ENCODE measurements at regions not wholly inside any gene's neighbourhood (a gene's known extent, or its start where the extent isn't known, plus 50 kb on each side); places are given as distances from the start of the nearest gene placed in this dataset.
A peak's percentile ranks its signal among the peaks of the same experiment; 100 is the strongest.

DNA sequence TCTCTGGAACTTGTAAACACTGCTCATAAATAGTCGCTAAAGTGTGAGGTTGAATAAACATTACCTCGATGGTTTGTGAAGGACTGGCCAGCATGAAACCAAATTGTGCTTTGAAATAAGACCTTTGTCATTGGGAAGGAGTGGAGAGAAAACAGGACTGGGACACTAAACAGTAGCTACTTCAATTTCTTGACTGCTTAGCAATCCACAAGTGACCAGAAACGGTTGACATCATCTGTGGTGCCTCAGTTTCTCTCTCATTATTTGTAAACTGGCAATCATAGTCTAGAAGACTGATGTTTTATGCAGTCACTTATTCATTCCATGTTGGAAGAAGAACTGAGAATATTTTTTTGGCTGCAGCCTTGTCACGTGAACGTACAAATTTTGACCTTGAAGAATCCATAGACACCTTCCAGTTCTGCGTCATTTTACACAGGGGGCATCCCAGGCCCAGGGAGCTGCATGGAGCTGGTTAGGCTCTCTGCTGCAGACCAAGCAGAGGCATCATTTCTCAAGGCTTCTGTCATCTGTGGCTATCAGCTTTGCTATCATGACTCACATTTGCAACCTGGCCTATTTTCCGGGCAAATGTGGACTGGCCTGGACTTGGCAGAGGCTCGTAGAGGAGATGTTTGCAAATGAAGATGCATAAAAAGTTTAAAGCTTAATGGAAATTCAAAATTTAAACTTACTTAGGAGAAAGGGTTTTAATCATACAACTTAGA, 391.8 kb downstream of the FGF9 start:
- Mint-ChIP-seq H3K9me3 (no peaks in the 10 kb centered on the region), H3K4me1 (peaks cover 42% of the 10 kb centered on the region), H3K27ac (no peak overlapping the region), H3K4me3 (no peak overlapping the region), H3K36me3 (ENCODE audit: low read depth) (no peaks in the 10 kb centered on the region), H3K27me3 (ENCODE audit: low read depth) (peaks cover 4% of the 10 kb centered on the region)
- TF ChIP-seq, protein P1, sequence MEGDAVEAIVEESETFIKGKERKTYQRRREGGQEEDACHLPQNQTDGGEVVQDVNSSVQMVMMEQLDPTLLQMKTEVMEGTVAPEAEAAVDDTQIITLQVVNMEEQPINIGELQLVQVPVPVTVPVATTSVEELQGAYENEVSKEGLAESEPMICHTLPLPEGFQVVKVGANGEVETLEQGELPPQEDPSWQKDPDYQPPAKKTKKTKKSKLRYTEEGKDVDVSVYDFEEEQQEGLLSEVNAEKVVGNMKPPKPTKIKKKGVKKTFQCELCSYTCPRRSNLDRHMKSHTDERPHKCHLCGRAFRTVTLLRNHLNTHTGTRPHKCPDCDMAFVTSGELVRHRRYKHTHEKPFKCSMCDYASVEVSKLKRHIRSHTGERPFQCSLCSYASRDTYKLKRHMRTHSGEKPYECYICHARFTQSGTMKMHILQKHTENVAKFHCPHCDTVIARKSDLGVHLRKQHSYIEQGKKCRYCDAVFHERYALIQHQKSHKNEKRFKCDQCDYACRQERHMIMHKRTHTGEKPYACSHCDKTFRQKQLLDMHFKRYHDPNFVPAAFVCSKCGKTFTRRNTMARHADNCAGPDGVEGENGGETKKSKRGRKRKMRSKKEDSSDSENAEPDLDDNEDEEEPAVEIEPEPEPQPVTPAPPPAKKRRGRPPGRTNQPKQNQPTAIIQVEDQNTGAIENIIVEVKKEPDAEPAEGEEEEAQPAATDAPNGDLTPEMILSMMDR (IDR thresholded peaks at IDR 0.05; ENCODE audit: unreplicated experiment in 3 of 3), result no peak

DNA sequence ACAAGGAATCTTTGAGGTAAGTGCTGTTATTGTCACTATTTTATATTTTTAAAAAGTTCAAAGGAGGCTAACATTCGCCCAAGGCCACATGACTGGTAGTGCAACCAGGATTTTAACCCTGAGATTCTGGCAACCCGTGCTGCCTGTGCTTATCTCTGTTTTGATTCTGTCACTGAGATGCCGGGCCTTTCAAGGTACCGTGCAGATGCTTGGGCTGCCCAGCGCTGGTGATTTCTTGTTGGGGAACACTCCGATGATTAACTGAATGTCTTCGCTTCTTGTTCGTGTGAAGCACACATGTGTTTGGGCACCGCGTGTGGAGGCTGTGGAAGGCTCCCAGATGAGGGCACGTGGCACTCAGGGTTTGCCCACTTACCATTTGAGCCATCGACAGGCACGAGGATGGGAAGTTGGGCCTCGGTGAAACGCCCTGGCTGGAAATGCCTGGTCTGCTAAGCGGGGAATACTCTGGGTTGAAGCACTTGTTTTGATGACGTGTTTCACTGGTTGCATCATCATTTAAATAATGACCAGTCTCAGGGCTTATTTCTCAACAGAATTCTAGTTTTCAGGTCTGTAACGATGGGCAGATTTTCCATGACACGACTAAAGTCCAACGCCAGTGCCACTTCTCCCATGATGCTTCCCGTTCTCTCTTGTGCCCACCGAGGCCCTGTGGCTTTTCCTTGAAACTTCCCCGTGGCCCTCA, 392.7 kb downstream of the FGF9 start:
- TF ChIP-seq, protein P1 (IDR thresholded peaks at IDR 0.05; ENCODE audit: unreplicated experiment in 3 of 3), result no peak
- Mint-ChIP-seq H3K27me3 (ENCODE audit: low read depth) (peaks cover 4% of the 10 kb centered on the region), H3K4me3 (no peak overlapping the region), H3K9me3 (no peaks in the 10 kb centered on the region), H3K4me1 (peaks cover 42% of the 10 kb centered on the region), H3K27ac (no peak overlapping the region), H3K36me3 (ENCODE audit: low read depth) (no peaks in the 10 kb centered on the region)

DNA sequence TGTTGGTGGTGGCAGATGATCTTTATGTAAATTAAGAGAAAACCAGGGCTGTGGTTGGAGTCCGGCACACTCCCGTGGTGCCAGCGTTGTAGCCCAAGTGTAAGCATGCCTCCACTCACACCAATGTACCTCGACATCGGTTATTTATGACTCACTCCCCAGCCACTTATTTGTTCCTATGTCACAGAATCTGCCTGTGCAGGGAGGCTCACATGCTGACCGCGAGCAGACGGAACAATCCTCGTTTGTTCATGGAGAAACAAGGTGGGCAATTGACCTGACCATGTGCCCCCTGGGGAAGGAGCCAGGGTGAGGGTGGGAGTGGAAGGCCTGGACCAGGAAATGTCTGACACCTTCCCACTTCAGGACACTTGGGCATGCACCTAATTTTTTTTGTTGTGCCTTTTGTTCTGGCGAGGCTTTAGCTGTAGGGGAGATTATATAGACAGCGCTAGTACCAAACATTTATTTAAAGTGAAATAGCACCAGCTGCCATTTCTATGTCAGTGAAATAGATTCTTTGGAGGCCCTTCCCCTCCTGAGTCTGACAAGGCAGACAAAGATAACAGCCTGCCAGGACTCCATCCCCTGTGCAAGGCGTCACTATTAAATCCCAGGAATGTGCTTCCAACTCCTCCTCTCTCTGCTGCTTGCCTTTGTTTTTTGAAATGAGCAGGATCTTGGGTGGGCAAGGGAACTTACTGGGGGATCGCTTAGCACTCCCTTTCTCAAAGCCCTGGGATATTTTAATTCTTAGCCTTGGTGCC, 394.2 kb downstream of the FGF9 start:
- TF ChIP-seq, protein P1 (IDR thresholded peaks at IDR 0.05; ENCODE audit: unreplicated experiment in 3 of 3), result no peak
- H3K9me3 Mint-ChIP-seq, result no peaks in the 10 kb centered on the region
- H3K4me3 Mint-ChIP-seq, result peak overlapping the region in 2 of 3 experiments; percentile 26 to 47
- H3K27ac Mint-ChIP-seq, result peak overlapping the region; percentile 88 to 91 (median 89)
- H3K36me3 Mint-ChIP-seq (ENCODE audit: low read depth), result no peaks in the 10 kb centered on the region
- peaks cover 42% of the 10 kb centered on the region for H3K4me1 Mint-ChIP-seq
- peaks cover 4% of the 10 kb centered on the region for H3K27me3 Mint-ChIP-seq (ENCODE audit: low read depth)

DNA sequence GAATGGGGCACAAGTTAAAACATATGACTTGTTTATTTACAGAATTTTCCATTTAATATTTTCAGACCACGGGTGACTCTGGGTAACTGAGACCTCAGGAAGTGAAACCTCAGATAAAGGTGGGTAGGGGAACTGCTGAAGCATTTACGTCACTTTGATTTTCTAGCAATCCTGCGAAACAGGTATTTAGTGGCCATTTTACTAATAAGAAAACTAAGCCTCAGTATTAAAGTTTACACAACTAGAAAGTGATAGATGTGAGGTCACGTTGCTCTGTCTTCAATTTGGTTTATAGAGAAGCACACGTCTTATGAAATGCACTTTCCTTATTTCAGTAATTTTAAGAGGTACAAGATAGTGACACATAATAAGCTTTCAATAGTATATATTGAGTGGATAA, 402.8 kb downstream of the FGF9 start:
- H3K27me3 Mint-ChIP-seq (ENCODE audit: low read depth), result no peaks in the 10 kb centered on the region
- H3K4me3 Mint-ChIP-seq, result no peak overlapping the region
- TF ChIP-seq, protein P1 (IDR thresholded peaks at IDR 0.05; ENCODE audit: unreplicated experiment in 3 of 3), result no peak
- peaks cover 4% of the 10 kb centered on the region for H3K4me1 Mint-ChIP-seq
- no peaks in the 10 kb centered on the region for H3K9me3 Mint-ChIP-seq
- H3K27ac Mint-ChIP-seq, result no peak overlapping the region
- no peaks in the 10 kb centered on the region for H3K36me3 Mint-ChIP-seq (ENCODE audit: low read depth)

DNA sequence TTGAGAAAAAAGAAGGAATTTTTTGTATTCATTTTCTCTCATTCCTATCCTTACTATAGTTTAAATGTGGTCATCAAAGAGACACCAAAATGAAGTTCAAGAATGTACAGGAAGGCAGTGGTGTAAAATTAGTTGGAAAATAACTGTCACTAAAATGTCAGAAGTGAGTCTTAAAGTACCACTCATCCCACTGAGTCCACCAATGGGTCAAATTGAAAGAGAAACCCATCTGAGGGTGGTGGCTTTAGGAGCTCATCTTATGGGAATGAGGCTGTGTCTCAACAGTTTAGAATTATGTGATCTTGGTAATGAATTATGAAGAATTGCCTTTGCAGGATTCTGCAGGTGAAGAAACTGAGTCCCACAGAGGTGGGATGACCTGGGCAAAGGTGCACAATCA, 403.5 kb downstream of the FGF9 start:
- H3K9me3 Mint-ChIP-seq, result no peaks in the 10 kb centered on the region
- TF ChIP-seq, protein P1 (IDR thresholded peaks at IDR 0.05; ENCODE audit: unreplicated experiment in 3 of 3), result no peak
- H3K4me1 Mint-ChIP-seq, result peaks cover 4% of the 10 kb centered on the region
- H3K36me3 Mint-ChIP-seq (ENCODE audit: low read depth), result no peaks in the 10 kb centered on the region
- H3K27ac Mint-ChIP-seq, result no peak overlapping the region
- no peaks in the 10 kb centered on the region for H3K27me3 Mint-ChIP-seq (ENCODE audit: low read depth)
- no peak overlapping the region for H3K4me3 Mint-ChIP-seq

Measured in nephron (organoid).